Natural killer cell treated with Interleukin-12 subunit alpha and Interleukin-12 subunit beta and Interleukin-15 and Interleukin-18, amount 100 ng/mL, for 72 hours (primary cell): ENCODE measurements at regions not wholly inside any gene's neighbourhood (a gene's known extent, or its start where the extent isn't known, plus 50 kb on each side); places are given as distances from the start of the nearest gene placed in this dataset.

Experiments used
- ATAC-seq, 2 donors: fragments of 150-1000 bp; cut with Tn5 transposase in 1 of 2; sonication (Bioruptor Pico), chemical (Tn5 transposase) in 1 of 2; 2 replicates each; pipeline ENCODE4 v1.10.0; 2021
- DNase-seq: peaks from one replicate; pipeline ENCODE4 v3.0.0; 2022; ENCODE audit warnings: low spot score
- H3K27ac Mint-ChIP-seq, 2 donors: 1 replicate in 1 of 2; 2 replicates in 1 of 2; pipeline ENCODE4 v1.8.0; 2022; ENCODE audit warnings: mixed read lengths in 2 of 2, mild to moderate bottlenecking in 1 of 2, moderate library complexity in 1 of 2
- H3K27me3 Mint-ChIP-seq, 2 donors: 1 replicate in 1 of 2; 2 replicates in 1 of 2; pipeline ENCODE4 v1.8.0; 2022; ENCODE audit warnings: mixed read lengths in 2 of 2
- H3K36me3 Mint-ChIP-seq: one replicate; pipeline ENCODE4 v1.8.0; 2022; ENCODE audit warnings: mixed read lengths
- H3K4me1 Mint-ChIP-seq, 2 donors: 1 replicate in 1 of 2; 2 replicates in 1 of 2; pipeline ENCODE4 v1.8.0; 2022; ENCODE audit warnings: low read depth in 2 of 2, mixed read lengths in 2 of 2, mild to moderate bottlenecking in 1 of 2
- H3K4me3 Mint-ChIP-seq: one replicate; pipeline ENCODE4 v1.8.0; 2022; ENCODE audit warnings: mixed read lengths
- H3K9me3 Mint-ChIP-seq: 2 replicates; pipeline ENCODE4 v1.8.0; 2022; ENCODE audit warnings: mixed read lengths

GRCh38 chr5:17161662-17162061 lies 55.8 kb upstream of the BASP1 start:
- Mint-ChIP-seq H3K27ac (no peak overlapping the region), H3K36me3 (peaks cover 5% of the 10 kb centered on the region), H3K27me3 (no peaks in the 10 kb centered on the region), H3K4me3 (no peak overlapping the region), H3K9me3 (peaks cover 7% of the 10 kb centered on the region), H3K4me1 (no peaks in the 10 kb centered on the region)
- ATAC-seq (no peak), DNase-seq (no peak)

GRCh38 chr5:17163221-17163620 lies 54.2 kb upstream of the BASP1 start:
- Mint-ChIP-seq H3K27ac (no peak overlapping the region), H3K4me3 (no peak overlapping the region), H3K4me1 (no peaks in the 10 kb centered on the region), H3K36me3 (no peaks in the 10 kb centered on the region), H3K27me3 (no peaks in the 10 kb centered on the region), H3K9me3 (peaks cover 8% of the 10 kb centered on the region)
- no peak for ATAC-seq
- DNase-seq, result no peak

DNA sequence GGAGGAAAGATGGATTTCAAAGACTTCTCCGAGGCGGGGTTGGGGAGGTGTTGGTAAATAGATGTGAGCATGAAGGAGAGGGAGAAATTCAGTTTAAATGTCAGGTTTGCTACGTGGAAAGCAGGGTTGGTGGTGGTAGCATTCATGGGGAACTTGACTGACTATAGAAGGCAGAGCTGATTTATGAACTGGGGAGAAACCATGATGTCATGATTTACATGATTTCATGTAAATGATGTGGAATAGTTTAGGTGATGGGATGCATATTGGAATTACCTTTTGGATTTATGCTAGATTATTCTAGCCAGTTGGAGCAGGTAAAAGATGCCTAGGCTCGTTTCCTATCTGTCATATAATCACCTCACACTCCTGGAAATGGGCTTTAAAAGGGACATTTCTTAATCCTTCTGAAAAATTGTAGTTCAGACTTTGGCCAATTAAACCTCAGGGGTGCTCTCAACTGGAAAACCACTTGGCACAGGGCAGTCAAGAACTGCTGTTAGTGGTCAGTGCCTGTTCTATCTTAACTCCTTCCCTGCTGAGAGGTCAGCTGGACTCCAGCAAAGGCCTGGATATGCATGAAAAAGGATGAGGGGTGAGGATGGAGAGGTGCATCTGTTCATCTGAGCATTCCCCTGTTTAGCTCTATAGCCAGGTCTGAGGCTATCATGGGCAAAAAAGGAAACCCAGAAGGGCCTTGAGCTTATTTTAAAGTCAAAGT lies 50.1 kb upstream of the BASP1 start:
- Mint-ChIP-seq H3K4me3 (no peak overlapping the region), H3K9me3 (peaks cover 8% of the 10 kb centered on the region), H3K36me3 (no peaks in the 10 kb centered on the region), H3K27ac (no peak overlapping the region), H3K27me3 (no peaks in the 10 kb centered on the region), H3K4me1 (no peaks in the 10 kb centered on the region)
- no peak for ATAC-seq
- DNase-seq, result no peak
